Gastrocnemius medialis (tissue), 4 donors: ENCODE measurements at regions not wholly inside any gene's neighbourhood (a gene's known extent, or its start where the extent isn't known, plus 50 kb on each side); places are given as distances from the start of the nearest gene placed in this dataset.

Experiments used
- ATAC-seq, 2 donors: fragments of 150-250 bp; one replicate each; pipeline ENCODE4 v1.9.1; 2016
- DNase-seq, 2 donors: peaks; one replicate each; pipeline ENCODE4 v3.0.0-alpha.2; 2019
- H3K27ac ChIP-seq, 4 donors: fragments of 200-600 bp; sonication (generic); 1 replicate in 1 of 4; 2 replicates in 3 of 4; pipeline ENCODE4 v1.5.1; 2016 to 2018; ENCODE audit warnings: mild to moderate bottlenecking in 2 of 4, moderate library complexity in 1 of 4
- H3K27me3 ChIP-seq, 3 donors: fragments of 200-600 bp; sonication (generic) in 2 of 3; 1 replicate in 1 of 3; 2 replicates in 2 of 3; pipeline versions ENCODE4 v1.5.1 to v1.6.0; 2016 to 2019; ENCODE audit warnings: mild to moderate bottlenecking in 1 of 3, moderate library complexity in 1 of 3
- H3K36me3 ChIP-seq, 2 donors: fragments of 200-600 bp; sonication (generic) in 1 of 2; one replicate each; pipeline ENCODE4 v1.5.1; 2017 to 2018
- H3K4me1 ChIP-seq, 2 donors: fragments of 200-600 bp; sonication (generic) in 1 of 2; one replicate each; pipeline ENCODE4 v1.5.1; 2016 to 2017; ENCODE audit warnings: mild to moderate bottlenecking in 2 of 2
- H3K4me3 ChIP-seq, 4 donors: fragments of 200-600 bp; sonication (generic) in 3 of 4; 1 replicate in 1 of 4; 2 replicates in 3 of 4; pipeline ENCODE4 v1.5.1; 2016 to 2019; ENCODE audit warnings: mild to moderate bottlenecking in 2 of 4
- H3K9me3 ChIP-seq, 3 donors: fragments of 200-600 bp; sonication (generic) in 2 of 3; 1 replicate in 1 of 3; 2 replicates in 2 of 3; pipeline ENCODE4 v1.5.1; 2016 to 2019
- CTCF ChIP-seq, 5 experiments: fragments of 450-650 bp in 3 of 5; fragments of 200-600 bp in 2 of 5; sonication (generic) in 2 of 5; IDR thresholded peaks in 4 of 5; conservative IDR thresholded peaks in 1 of 5; 1 replicate in 4 of 5; 2 replicates in 1 of 5; pipeline ENCODE4 v1.5.1; 2016 to 2019; ENCODE audit warnings: antibody characterized with exemption in 5 of 5, mild to moderate bottlenecking in 3 of 5, moderate library complexity in 3 of 5
- POLR2A ChIP-seq, 2 donors: fragments of 450-650 bp; IDR thresholded peaks; one replicate each; pipeline ENCODE4 v1.6.1; 2017; ENCODE audit warnings: antibody characterized with exemption in 2 of 2, mild to moderate bottlenecking in 2 of 2, moderate library complexity in 2 of 2
- in situ Hi-C, 4 donors: fragments of 200-750 bp; cut with MboI; loops; one replicate each; pipeline versions ENCODE4 v1.15.0 to v1.8.0; 2017; ENCODE audit warnings: low sequenced_read_pairs in 4 of 4
- intact Hi-C: fragments of 100-400 bp; cut with DNase I; formaldehyde crosslinking; loops from one replicate; pipeline ENCODE4 v1.15.1; 2023; ENCODE audit warnings: low total_unique reads

DNA sequence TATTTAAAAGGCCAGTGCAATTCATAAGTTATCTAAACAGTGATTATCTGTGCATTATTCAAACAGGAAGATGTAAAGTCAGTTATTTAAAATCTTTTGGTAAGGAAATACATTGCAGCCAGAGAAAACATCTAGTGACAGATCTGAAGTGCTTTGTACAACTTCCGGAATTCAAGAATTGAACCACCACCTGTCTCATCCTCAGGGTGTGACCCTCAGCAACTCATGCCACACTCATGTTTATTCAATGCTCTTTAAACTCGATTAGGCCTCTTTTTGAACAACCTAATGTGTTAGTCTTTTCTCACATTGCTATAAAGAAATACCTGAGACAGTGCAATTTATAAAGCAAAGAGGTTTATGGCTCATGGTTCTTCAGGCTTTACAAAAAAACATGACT is 62.6 kb upstream of the GGTLC1 start:
- Histone ChIP-seq H3K4me3 (no peak overlapping the region), H3K4me1 (no peaks in the 10 kb centered on the region), H3K9me3 (no peaks in the 10 kb centered on the region), H3K27me3 (no peaks in the 10 kb centered on the region), H3K36me3 (no peaks in the 10 kb centered on the region), H3K27ac (no peak overlapping the region)
- DNase-seq, result no peak
- no peak for ATAC-seq
- in situ Hi-C loops (loop anchor here in 1 of 4 donors (25.0 kb wide), 1 partner anchor 111 kb away; no protein-coding TSS in a partner anchor), intact Hi-C loops (no loop called here)
- TF ChIP-seq POLR2A (IDR thresholded peaks at IDR 0.05) (no peak), CTCF (IDR thresholded peaks at IDR 0.05 in 4 of 5, conservative IDR thresholded peaks at IDR 0.05 in 1 of 5) (no peak)

DNA sequence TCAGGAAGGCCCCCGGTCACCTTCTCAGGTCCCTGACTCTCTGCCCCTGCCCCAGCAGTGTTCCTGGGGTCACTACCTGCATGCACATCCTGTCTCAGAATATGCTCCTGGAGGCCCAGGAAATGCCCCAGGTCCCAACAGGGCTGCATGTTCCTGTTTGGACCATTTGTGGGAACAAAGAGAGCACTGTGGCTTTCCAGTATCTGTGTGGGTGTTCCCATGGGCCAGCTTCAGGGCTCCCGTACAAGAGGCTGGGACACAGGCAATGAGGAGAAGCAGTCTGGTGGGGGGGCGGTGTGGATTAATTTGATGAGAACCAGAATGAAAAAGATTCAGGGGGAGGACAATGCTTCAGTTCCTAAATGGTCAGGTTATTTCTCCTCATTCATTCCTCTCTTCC is 61.5 kb upstream of the GGTLC1 start:
- in situ Hi-C loops, result loop anchor here in 1 of 4 donors (25.0 kb wide), 1 partner anchor 112 kb away; no protein-coding TSS in a partner anchor
- ATAC-seq (no peak), DNase-seq (no peak)
- Histone ChIP-seq H3K27me3 (no peaks in the 10 kb centered on the region), H3K4me1 (no peaks in the 10 kb centered on the region), H3K36me3 (no peaks in the 10 kb centered on the region), H3K9me3 (no peaks in the 10 kb centered on the region), H3K4me3 (no peak overlapping the region), H3K27ac (no peak overlapping the region)
- intact Hi-C loops, result no loop called here
- TF ChIP-seq POLR2A (IDR thresholded peaks at IDR 0.05) (no peak), CTCF (IDR thresholded peaks at IDR 0.05 in 4 of 5, conservative IDR thresholded peaks at IDR 0.05 in 1 of 5) (no peak)

DNA sequence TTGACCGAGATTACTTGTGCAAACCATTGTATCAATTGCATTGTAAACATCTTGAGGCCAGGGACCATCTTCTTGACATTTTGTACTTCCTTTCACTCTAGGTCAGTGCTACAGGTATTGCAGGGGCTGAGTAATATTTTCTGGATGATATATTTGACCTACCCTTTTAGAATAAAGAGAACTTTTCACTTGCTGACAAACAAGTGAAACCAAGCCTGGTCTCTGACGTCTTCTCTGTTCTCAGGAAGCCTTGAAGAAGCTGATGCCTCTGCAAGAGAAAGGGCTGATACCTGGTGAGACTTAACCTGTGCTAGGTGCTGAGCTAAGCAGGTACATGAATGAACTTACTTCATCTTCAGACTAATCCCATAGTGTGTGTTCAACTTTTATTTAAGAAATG is 60.5 kb upstream of the GGTLC1 start:
- in situ Hi-C loops (no loop called here), intact Hi-C loops (no loop called here)
- no peak overlapping the region for H3K4me3 ChIP-seq
- no peak for ATAC-seq
- TF ChIP-seq CTCF (IDR thresholded peaks at IDR 0.05 in 4 of 5, conservative IDR thresholded peaks at IDR 0.05 in 1 of 5), result no peak
- TF ChIP-seq POLR2A (IDR thresholded peaks at IDR 0.05), result no peak
- H3K9me3 ChIP-seq, result no peaks in the 10 kb centered on the region
- H3K27me3 ChIP-seq, result no peaks in the 10 kb centered on the region
- no peak for DNase-seq
- H3K4me1 ChIP-seq, result no peaks in the 10 kb centered on the region
- H3K27ac ChIP-seq, result no peak overlapping the region
- H3K36me3 ChIP-seq, result no peaks in the 10 kb centered on the region

GRCh38 chr20:24048024-24048611 is 59.5 kb upstream of the GGTLC1 start:
- in situ Hi-C loops, result no loop called here
- no peak overlapping the region for H3K27ac ChIP-seq
- no peak overlapping the region for H3K4me3 ChIP-seq
- intact Hi-C loops, result no loop called here
- no peaks in the 10 kb centered on the region for H3K36me3 ChIP-seq
- ATAC-seq, result no peak
- no peak for DNase-seq
- H3K4me1 ChIP-seq, result no peaks in the 10 kb centered on the region
- no peaks in the 10 kb centered on the region for H3K9me3 ChIP-seq
- H3K27me3 ChIP-seq, result no peaks in the 10 kb centered on the region
- TF ChIP-seq CTCF (IDR thresholded peaks at IDR 0.05 in 4 of 5, conservative IDR thresholded peaks at IDR 0.05 in 1 of 5), result no peak
- TF ChIP-seq POLR2A (IDR thresholded peaks at IDR 0.05), result no peak

GRCh38 chr20:24046888-24047287 is 58.3 kb upstream of the GGTLC1 start:
- no peaks in the 10 kb centered on the region for H3K36me3 ChIP-seq

More at GRCh38 chr20:24046888-24047287, 58.3 kb upstream of the GGTLC1 start:
- DNase-seq, result no peak
- TF ChIP-seq POLR2A (IDR thresholded peaks at IDR 0.05) (no peak), CTCF (IDR thresholded peaks at IDR 0.05 in 4 of 5, conservative IDR thresholded peaks at IDR 0.05 in 1 of 5) (no peak)
- intact Hi-C loops (no loop called here), in situ Hi-C loops (no loop called here)
- Histone ChIP-seq H3K9me3 (no peaks in the 10 kb centered on the region), H3K4me3 (no peak overlapping the region), H3K4me1 (no peaks in the 10 kb centered on the region), H3K27ac (no peak overlapping the region), H3K27me3 (no peaks in the 10 kb centered on the region)
- ATAC-seq, result no peak
